ENCODE measurements at regions not wholly inside any gene's neighbourhood (a gene's known extent, or its start where the extent isn't known, plus 50 kb on each side); places are given as distances from the start of the nearest gene placed in this dataset.

GRCh38 chr7:157088136-157088535 is 50.6 kb upstream of the UBE3C start:
- H3K9me3 ChIP-seq (ENCODE audit: low read length): peaks cover 4% of the 10 kb centered on the region; the same call in 1 of the 2 replicates
- TF ChIP-seq CTCF (conservative IDR thresholded peaks at IDR 0.05; ENCODE audit: low read length) (no peak), EZH2phosphoT487 (IDR thresholded peaks at IDR 0.05; ENCODE audit: borderline replicate concordance, low read depth, low read length) (no peak)

More at GRCh38 chr7:157088136-157088535, 50.6 kb upstream of the UBE3C start:
- Histone ChIP-seq H3K27ac (ENCODE audit: low read depth, low read length, poor library complexity, severe bottlenecking) (no peak overlapping the region), H3K4me3 (ENCODE audit: low read depth, low read length, poor library complexity, severe bottlenecking) (no peak overlapping the region), H2AFZ (ENCODE audit: low read length) (no peak overlapping the region), H3K79me2 (ENCODE audit: insufficient read depth, low read depth, low read length) (no peaks in the 10 kb centered on the region), H3K4me1 (ENCODE audit: insufficient read depth, low read length, poor library complexity, severe bottlenecking) (no peaks in the 10 kb centered on the region), H3K36me3 (ENCODE audit: insufficient read depth, low read length) (no peaks in the 10 kb centered on the region), H3K9me2 (ENCODE audit: insufficient read depth, low read length) (no peaks in the 10 kb centered on the region), H4K20me1 (ENCODE audit: insufficient read depth, low read length) (no peaks in the 10 kb centered on the region), H3K4me2 (ENCODE audit: low read length) (no peak overlapping the region)
- ChIA-PET CTCF (ENCODE audit: unreplicated experiment) (no interaction called here), POLR2A (no interaction called here)
- intact Hi-C loops (cut with micrococcal nuclease; ENCODE audit: unreplicated experiment): no loop called here
- no peak for DNase-seq (ENCODE audit: low spot score)
- BruUV-seq (replicated peaks): no TSS peak
